GM18870 (cell line): ENCODE measurements at regions not wholly inside any gene's neighbourhood (a gene's known extent, or its start where the extent isn't known, plus 50 kb on each side); places are given as distances from the start of the nearest gene placed in this dataset.

Experiments
- ATAC-seq: cut with Tn5 transposase; IDR thresholded peaks from one replicate; pipeline ENCODE4 v1.9.1; 2021; ENCODE audit warnings: moderate library complexity; ENCODE audit not compliant: unreplicated experiment

GRCh38 chr14:101116486-101117130 is 213.1 kb upstream of the RTL1 start:
- no peak for ATAC-seq

- ATAC-seq: no peak
Measured at GRCh38 chr14:101117543-101117942, 214.0 kb upstream of the RTL1 start.

- no peak for ATAC-seq
Measured at GRCh38 chr14:101118233-101118632, 214.7 kb upstream of the RTL1 start.

GRCh38 chr14:101118746-101119591 is 215.4 kb upstream of the RTL1 start:
- no peak for ATAC-seq

GRCh38 chr14:101119830-101120571 is 216.5 kb upstream of the RTL1 start:
- ATAC-seq: no peak

- no peak for ATAC-seq
Measured at GRCh38 chr14:101120641-101121507, 217.4 kb upstream of the RTL1 start.

- no peak for ATAC-seq
Measured at GRCh38 chr14:101121508-101122139, 218.1 kb upstream of the RTL1 start.

- ATAC-seq: no peak
Measured at GRCh38 chr14:101122237-101123141, 219.0 kb upstream of the RTL1 start.

GRCh38 chr14:101123618-101124510 is 220.3 kb upstream of the RTL1 start:
- no peak for ATAC-seq

- ATAC-seq: no peak
Measured at GRCh38 chr14:101124815-101125214, 221.3 kb upstream of the RTL1 start.

GRCh38 chr14:101125313-101125712 is 221.8 kb upstream of the RTL1 start:
- ATAC-seq: no peak

GRCh38 chr14:101125719-101126651 is 222.5 kb upstream of the RTL1 start:
- no peak for ATAC-seq

GRCh38 chr14:101126731-101127130 is 223.2 kb upstream of the RTL1 start:
- no peak for ATAC-seq

GRCh38 chr14:101127224-101127623 is 223.7 kb upstream of the RTL1 start:
- ATAC-seq: no peak

- no peak for ATAC-seq
Measured at GRCh38 chr14:101128478-101129321, 225.2 kb upstream of the RTL1 start.

- no peak for ATAC-seq
Measured at GRCh38 chr14:101129521-101130167, 226.1 kb upstream of the RTL1 start.
